ENCODE measurements at regions not wholly inside any gene's neighbourhood (a gene's known extent, or its start where the extent isn't known, plus 50 kb on each side); places are given as distances from the start of the nearest gene placed in this dataset.
A peak's percentile ranks its signal among the peaks of the same experiment; 100 is the strongest.

- DNase-seq: peak; percentile 11
Observed at GRCh38 chr10:88023676-88024075, 160.3 kb downstream of the PTEN start.

DNA sequence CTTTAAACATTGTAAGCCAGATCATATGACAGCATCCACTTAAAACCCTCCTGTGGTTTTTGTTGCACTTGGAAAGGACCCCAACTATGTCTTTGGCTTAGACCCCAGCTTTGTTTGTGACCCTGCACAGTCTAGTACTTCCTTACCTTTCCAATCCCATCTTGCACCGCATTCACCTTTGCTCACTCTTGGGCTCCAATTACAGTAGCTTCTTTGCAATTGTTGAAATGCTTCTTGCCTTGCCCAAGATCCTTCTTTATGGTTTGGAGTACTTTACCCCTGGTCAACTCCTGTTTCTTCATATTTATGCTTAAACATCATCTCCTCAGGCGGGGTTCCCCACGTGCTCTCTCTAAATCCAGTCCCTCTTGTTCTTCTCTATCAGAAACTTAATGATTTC lies 162.6 kb downstream of the PTEN start:
- no peak for DNase-seq

GRCh38 chr10:88027570-88027969 lies 164.1 kb downstream of the PTEN start:
- DNase-seq: peak; percentile 16

DNA sequence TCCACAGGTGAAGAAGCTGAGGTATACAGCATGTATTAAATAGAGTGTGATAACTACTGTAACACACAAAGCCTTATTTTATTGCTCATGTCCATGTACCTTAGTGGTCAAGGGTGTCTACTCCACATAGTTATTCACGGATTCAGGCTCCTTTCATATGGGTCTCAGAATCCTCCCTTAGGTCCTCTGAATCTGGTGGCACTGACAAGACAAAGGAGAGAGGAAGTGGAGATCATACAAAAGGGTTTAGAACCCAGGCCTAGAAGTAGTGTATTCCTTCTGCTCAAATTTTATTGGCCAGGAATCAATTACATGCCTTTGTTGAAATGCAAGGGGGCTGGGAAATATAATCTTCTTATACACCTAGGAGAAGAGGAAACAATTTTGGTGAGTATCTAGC lies 164.6 kb downstream of the PTEN start:
- DNase-seq: no peak

- no peak for DNase-seq
Observed at GRCh38 chr10:88028654-88029053, 165.2 kb downstream of the PTEN start.

DNA sequence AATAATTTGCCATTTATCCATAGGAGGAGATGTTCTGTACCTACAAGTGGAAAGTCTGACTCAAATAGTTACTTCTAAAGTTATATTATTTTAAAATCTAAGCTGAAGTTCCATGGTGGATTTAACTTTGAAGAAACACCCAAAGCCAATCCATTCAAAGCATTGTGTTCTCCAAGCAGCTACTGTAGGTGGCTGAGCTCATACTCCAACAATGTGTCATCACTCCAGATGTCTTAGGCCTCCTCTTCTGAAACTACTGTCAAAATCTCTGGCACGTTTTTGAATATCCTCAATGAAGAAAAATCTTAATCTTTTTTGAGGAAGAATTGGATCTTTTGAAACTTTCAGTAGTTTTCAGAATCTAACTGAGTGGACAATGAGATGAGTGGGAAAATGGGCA lies 169.1 kb downstream of the PTEN start:
- peak; percentile 80 for DNase-seq

- DNase-seq: no peak
Observed at GRCh38 chr10:88033385-88033784, 170.0 kb downstream of the PTEN start.

DNA sequence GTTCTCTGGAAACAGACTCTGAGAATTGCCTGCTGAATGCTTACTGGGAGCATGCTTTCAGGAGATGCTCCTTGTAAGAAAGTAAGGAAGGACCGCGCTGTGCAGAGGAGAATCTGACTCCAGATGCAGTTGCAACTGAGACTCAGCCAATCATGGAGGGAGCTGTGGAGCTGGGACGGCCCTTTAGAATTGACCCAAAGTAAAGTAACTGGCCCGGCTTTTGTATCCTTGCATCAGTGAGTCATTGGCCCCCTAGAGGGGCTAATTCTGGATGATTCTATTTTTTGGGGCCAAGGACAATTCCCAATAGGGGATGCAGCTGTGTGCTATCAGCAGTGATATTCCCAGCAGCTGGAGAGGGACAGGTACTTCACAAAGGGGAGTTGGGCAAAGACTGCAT lies 170.4 kb downstream of the PTEN start:
- no peak for DNase-seq

DNA sequence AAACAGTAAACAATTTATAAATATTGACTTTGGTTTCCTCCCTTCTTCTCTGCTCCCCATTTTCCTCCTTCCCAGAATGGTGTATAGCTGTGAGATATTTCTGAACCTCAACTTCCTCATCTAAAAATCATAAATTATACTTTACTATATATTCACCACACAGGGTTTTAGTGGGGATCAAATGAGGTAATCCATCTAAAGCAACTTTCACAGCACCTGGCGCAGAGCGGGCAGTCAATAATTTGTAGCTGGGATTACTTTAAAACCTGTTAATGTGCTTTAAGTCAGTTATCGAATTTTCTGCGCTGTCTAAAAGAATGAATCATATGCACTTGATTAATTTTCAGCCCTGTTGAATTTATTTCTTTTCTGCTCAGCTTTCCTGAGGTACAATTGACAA lies 172.7 kb downstream of the PTEN start:
- DNase-seq: no peak

GRCh38 chr10:88037623-88038022 lies 174.2 kb downstream of the PTEN start:
- no peak for DNase-seq

DNA sequence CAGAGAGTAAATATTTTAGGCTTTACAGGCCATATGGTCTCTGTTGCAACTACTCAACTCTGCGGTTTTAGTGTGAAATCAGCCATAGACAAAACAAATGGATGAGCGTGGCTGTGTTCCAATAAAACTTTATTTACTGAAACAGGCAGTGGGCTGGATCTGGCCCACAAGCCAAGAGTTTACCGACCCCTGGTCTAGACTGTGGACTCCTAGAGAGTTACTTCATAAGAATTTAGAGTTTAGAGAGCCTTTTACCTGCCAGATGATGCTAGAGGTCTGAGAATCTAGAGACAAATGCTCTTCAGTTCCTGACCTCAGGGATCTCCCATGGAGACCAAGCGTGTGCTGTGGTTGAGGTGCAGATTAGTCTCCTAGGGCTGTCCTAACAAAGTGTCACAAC lies 174.8 kb downstream of the PTEN start:
- peak; percentile 77 for DNase-seq

- peak; percentile 44 for DNase-seq
Observed at GRCh38 chr10:88039496-88040200, 176.2 kb downstream of the PTEN start.

DNA sequence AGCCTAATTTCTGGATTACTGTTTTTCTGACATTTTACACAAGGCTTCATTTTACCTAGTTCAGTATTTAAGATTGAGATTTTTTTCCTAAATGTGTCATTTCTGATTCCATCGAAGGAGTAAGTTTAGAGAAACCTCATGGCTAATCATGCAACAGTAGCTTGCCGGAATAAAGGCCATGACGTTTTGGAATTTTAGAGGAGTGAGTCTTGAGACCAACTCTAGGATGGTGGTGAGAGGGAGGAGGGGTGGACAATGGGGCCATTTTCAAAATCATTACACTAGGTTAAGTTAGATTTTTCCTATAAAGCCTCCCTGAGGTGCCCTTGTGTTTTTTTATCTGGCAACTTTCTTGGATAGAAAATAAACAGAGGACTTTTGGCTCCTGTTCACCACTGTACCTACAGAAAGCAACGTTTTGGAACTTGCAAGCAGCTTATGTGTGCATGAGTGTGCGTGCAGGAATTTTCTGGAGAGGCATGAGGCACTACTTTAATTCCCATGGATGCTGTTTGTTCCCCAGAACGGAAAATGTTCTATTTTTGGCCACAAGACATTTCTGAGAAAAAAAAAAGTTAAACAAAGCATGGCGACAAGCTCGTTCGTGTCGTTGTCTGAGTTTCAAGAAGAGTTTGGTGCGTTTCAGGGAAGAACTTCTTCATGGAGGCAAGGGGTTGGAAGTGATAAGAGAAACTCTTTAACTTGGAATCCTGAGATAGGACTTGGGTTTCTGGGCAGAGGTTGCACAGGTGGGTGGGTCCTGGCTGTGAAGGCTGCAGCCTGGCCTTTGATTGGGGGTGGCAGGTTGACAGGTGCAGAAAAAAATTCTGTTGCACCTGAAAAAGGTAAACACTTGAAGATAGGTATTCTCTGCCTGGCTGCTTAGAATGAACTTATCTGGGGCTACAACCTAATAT lies 178.1 kb downstream of the PTEN start:
- peak; percentile 43 for DNase-seq

DNA sequence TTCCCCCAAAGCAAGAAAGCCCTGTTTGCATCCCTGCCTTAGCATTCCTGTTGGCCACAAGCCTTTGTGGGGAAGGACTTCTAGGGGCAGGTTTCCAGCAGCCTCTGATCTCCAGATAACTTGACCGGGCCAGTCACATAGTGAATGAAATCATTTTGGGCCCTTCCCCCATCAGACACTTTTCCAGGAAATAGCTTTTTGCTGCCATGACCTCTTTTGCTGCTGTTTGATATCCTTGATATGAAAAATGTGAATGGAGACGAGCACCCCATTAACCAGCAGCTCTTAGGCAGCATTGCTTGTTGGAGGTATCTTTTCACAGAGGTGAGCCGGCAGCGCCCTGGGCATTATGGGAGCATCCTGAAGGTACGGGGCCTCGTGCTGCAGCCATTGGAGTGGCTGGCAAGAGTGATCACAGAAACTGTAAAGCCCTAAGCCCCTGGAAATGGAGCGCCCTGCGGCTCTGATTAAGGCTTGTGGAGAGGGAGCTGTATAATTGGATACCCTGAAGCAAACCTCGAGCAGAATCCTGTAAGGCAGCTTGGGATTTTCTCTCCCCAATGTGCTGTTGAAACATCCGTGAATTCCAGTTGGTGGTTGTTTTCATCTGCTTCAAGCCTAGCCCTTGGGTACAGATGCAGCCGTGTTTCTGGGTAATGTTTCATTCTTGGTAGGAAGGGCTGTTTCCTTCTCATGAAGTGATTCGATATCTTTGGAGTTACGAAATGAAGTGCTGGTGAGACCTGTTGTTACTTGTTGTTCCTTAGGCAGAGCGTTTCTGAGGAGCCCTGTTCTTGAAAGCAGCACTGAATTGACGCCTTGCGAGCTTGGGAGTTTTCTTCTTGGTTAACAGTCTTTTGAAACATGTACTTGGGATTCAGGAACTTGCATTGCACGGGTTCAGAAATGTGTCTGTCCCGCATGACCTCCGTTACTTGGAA lies 179.0 kb downstream of the PTEN start:
- DNase-seq: peak; percentile 65

GRCh38 chr10:88045096-88045495 lies 181.7 kb downstream of the PTEN start:
- DNase-seq: no peak

DNA sequence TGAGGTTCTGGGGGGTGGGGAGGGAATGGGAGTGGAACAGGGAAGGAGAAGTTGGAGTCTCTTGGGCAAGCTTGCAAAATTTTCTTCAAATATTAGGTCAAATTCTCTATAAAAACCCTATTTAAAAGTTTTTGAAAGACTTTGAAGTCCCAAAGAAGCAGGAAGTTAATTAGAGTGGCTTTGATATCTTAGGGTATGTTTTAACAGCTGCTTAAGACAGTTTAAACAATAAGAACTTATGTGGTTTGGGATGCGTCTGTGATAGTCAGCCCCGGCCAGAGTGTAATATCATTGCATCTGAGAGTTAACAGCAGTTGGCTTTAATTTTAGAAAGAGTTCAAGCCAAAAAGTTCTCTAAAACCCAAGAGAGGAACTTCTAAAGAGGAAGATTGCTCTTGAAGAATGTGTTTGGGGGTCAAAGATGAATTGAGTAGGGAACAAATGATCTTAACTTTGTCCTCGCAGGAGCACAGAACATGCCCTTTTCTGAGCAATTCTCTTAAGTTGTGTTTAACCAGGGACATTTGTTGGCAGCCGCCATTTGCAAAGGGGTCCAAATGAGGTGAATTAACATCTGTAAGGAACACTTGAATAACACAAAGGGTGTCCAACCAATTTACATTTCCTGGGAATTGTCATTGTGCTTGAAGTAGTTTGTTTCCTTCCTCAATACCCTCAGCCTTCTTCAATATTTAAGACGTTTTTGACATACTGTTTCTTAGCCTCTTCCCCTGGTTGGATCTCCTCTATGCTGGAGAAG lies 182.4 kb downstream of the PTEN start:
- DNase-seq: no peak

- no peak for DNase-seq
Observed at GRCh38 chr10:88047579-88047978, 184.2 kb downstream of the PTEN start.

- peak; percentile 23 for DNase-seq
Observed at GRCh38 chr10:88048312-88048711, 184.9 kb downstream of the PTEN start.

- no peak for DNase-seq
Observed at GRCh38 chr10:88049204-88049603, 185.8 kb downstream of the PTEN start.

- no peak for DNase-seq
Observed at GRCh38 chr10:88057720-88058119, 194.3 kb downstream of the PTEN start.

- DNase-seq: no peak
Observed at GRCh38 chr10:88058750-88059149, 195.3 kb downstream of the PTEN start.

DNA sequence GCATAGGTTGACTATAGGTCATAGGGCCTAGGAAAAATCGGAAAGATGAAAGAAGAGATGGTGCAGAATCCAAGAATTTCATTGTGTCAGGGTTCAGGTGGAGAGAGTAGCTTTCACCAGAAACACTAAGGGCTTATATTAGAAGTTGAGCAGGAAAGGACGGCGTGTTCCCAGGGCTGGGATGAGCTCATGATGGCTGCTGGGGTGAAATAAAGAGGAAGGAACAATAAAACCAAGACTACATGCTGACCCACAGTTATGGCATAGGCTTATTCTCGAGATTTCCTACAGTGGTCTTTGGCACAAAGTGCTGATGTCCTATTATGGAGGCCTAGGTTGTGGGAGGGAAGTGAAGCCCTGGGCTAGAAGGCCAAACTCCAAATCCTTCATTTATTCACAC lies 195.8 kb downstream of the PTEN start:
- no peak for DNase-seq

Data from EL (cell line).